ENCODE measurements at regions not wholly inside any gene's neighbourhood (a gene's known extent, or its start where the extent isn't known, plus 50 kb on each side); places are given as distances from the start of the nearest gene placed in this dataset.
"Not testable (repeated sequence)": the region's sequence is repeated elsewhere in the genome, so short reads cannot be mapped to it uniquely, and the experiment has no call there.

- no peak for DNase-seq
Measured at GRCh38 chr7:148472406-148472805, 118.2 kb upstream of the C7orf33 start.

- DNase-seq: no peak
Measured at GRCh38 chr7:148473703-148474480, 116.7 kb upstream of the C7orf33 start.

GRCh38 chr7:148474481-148475025 is 116.0 kb upstream of the C7orf33 start:
- DNase-seq: no peak

- no peak for DNase-seq
Measured at GRCh38 chr7:148478551-148478950, 112.0 kb upstream of the C7orf33 start.

- no peak for DNase-seq
Measured at GRCh38 chr7:148480479-148481146, 110.0 kb upstream of the C7orf33 start.

GRCh38 chr7:148481147-148481526 is 109.4 kb upstream of the C7orf33 start:
- DNase-seq: no peak

- peak; percentile 97 for DNase-seq
Measured at GRCh38 chr7:148481971-148482626, 108.5 kb upstream of the C7orf33 start.

GRCh38 chr7:148483515-148484308 is 106.9 kb upstream of the C7orf33 start:
- DNase-seq: peak; percentile 83

GRCh38 chr7:148484486-148484885 is 106.1 kb upstream of the C7orf33 start:
- no peak for DNase-seq

- peak; percentile 42 for DNase-seq
Measured at GRCh38 chr7:148485618-148486017, 104.9 kb upstream of the C7orf33 start.

- DNase-seq: no peak
Measured at GRCh38 chr7:148486937-148487336, 103.6 kb upstream of the C7orf33 start.

- no peak for DNase-seq
Measured at GRCh38 chr7:148487912-148488311, 102.7 kb upstream of the C7orf33 start.

GRCh38 chr7:148489678-148490077 is 100.9 kb upstream of the C7orf33 start:
- DNase-seq: no peak

GRCh38 chr7:148492157-148492860 is 98.3 kb upstream of the C7orf33 start:
- peak; percentile 13 for DNase-seq

- no peak for DNase-seq
Measured at GRCh38 chr7:148495605-148496004, 95.0 kb upstream of the C7orf33 start.

GRCh38 chr7:148500978-148501377 is 89.6 kb upstream of the C7orf33 start:
- no peak for DNase-seq

GRCh38 chr7:148503900-148504487 is 86.6 kb upstream of the C7orf33 start:
- DNase-seq: peak; percentile 43

- DNase-seq: no peak
Measured at GRCh38 chr7:148505645-148506375, 84.8 kb upstream of the C7orf33 start.

- DNase-seq: not testable (repeated sequence)
Measured at GRCh38 chr7:148507064-148507573, 83.4 kb upstream of the C7orf33 start.

- no peak for DNase-seq
Measured at GRCh38 chr7:148507787-148508186, 82.8 kb upstream of the C7orf33 start.

GRCh38 chr7:148514236-148514635 is 76.3 kb upstream of the C7orf33 start:
- DNase-seq: no peak

All from NCI-H2171 treated with DMSO at 0.1 percent for 48 hours (cell line).